ENCODE measurements at regions not wholly inside any gene's neighbourhood (a gene's known extent, or its start where the extent isn't known, plus 50 kb on each side); places are given as distances from the start of the nearest gene placed in this dataset.

DNA sequence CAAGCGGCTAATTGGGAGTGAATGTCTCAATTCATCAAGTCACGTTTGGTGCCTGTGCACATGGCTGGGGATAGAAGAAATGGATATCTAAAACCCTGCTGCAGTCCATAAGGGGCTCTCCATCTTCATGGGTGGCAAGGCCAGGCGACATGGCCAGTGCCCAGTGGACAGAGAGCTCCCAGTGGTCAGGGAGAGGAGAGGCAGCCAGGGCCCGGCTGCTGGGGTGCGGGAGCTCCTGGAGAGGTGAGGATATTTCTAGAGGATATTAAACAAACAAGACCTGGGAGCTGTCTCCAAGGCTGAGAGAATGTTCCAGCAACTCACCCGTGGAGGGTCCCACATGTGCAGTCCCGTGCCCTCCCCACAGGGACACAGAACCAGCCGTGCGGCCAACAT, 368.8 kb upstream of the C1orf174 start:
- POLR2A ChIA-PET = no interaction called here
- BruUV-seq (replicated peaks) = no TSS peak
- no peaks in the 10 kb centered on the region for H3K36me3 ChIP-seq (ENCODE audit: control insufficient read depth in 2 of 2, extremely low read depth in 1 of 2, insufficient read depth in 2 of 2, low read length in 2 of 2)
- intact Hi-C loops (cut with micrococcal nuclease) (no loop called here), dilution Hi-C loops (cut with MboI; ENCODE audit: extremely low pct_ligation_motif_present, low sequenced_read_pairs) (no loop called here)
- no peaks in the 10 kb centered on the region for H3K27me3 ChIP-seq (ENCODE audit: control insufficient read depth in 2 of 2, insufficient read depth in 2 of 2, low read length in 2 of 2)
- no peak for FAIRE-seq
- CTCF ChIA-PET = no interaction called here
- H3K4me3 ChIP-seq (replicated peaks in 1 of 3; ENCODE audit: insufficient read depth in 1 of 3, low read depth in 1 of 3, low read length in 3 of 3) = no peak overlapping the region
- no peak overlapping the region for H3K27ac ChIP-seq (ENCODE audit: insufficient read depth, low read depth, low read length)
- H2AFZ ChIP-seq (ENCODE audit: low read depth, low read length) = no peak overlapping the region
- H3K9ac ChIP-seq (replicated peaks; ENCODE audit: extremely low read depth, insufficient read depth, low read length) = no peak overlapping the region
- no peak overlapping the region for H3K4me2 ChIP-seq (ENCODE audit: insufficient read depth, low read length)
- peaks cover 3% of the 10 kb centered on the region for H3K9me3 ChIP-seq (replicated peaks; ENCODE audit: control insufficient read depth, insufficient read depth, low read length)
- no peaks in the 10 kb centered on the region for H4K20me1 ChIP-seq (replicated peaks; ENCODE audit: control insufficient read depth, extremely low read depth, insufficient read depth, low read length)
- no peaks in the 10 kb centered on the region for H3K4me1 ChIP-seq (ENCODE audit: control insufficient read depth, extremely low read depth, insufficient read depth, low read length)
- H3K79me2 ChIP-seq (ENCODE audit: control insufficient read depth, insufficient read depth, low read length) = no peaks in the 10 kb centered on the region
- TF ChIP-seq GATA2 (IDR thresholded peaks at IDR 0.05; ENCODE audit: insufficient read depth, insufficient read length, low read depth, low read length) (no peak), EZH2 (IDR thresholded peaks at IDR 0.05; ENCODE audit: borderline replicate concordance, low read depth, low read length, severe bottlenecking) (no peak), JUN (IDR thresholded peaks at IDR 0.05; ENCODE audit: borderline replicate concordance, insufficient read depth, insufficient read length, low read depth) (no peak), MYC (IDR thresholded peaks at IDR 0.05; ENCODE audit: low read depth, low read length) (no peak), POLR2A (IDR thresholded peaks at IDR 0.05; ENCODE audit: low read depth, low read length) (no peak)
- H3K9me1 ChIP-seq (replicated peaks; ENCODE audit: control insufficient read depth, extremely low read depth, insufficient read depth, low read length) = no peaks in the 10 kb centered on the region
- no peak for DNase-seq (ENCODE audit: low read depth, low spot score)

DNA sequence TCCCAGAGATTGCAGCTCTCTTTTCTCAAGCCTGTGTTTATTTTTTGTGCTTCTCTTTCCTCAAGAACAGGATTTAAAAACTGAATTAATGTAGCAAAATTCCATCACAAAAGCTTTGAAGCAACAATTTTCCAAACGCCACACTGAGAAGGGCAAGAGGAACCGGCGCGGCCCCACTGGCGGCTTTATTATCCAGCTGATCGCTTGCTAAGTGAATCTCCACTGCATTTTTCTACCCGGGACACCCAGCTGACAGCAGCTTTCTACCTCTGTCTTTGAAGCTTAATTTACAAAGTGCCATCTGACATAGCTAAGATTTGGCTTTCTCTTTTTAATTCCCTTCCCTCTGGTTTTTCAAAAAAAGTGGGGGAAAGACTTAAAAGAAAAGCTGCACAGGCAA, 369.3 kb upstream of the C1orf174 start:
- Histone ChIP-seq H3K36me3 (ENCODE audit: control insufficient read depth in 2 of 2, extremely low read depth in 1 of 2, insufficient read depth in 2 of 2, low read length in 2 of 2) (no peaks in the 10 kb centered on the region), H3K4me2 (ENCODE audit: insufficient read depth, low read length) (no peak overlapping the region), H3K9me1 (replicated peaks; ENCODE audit: control insufficient read depth, extremely low read depth, insufficient read depth, low read length) (no peaks in the 10 kb centered on the region), H4K20me1 (replicated peaks; ENCODE audit: control insufficient read depth, extremely low read depth, insufficient read depth, low read length) (no peaks in the 10 kb centered on the region), H3K79me2 (ENCODE audit: control insufficient read depth, insufficient read depth, low read length) (no peaks in the 10 kb centered on the region), H3K9me3 (replicated peaks; ENCODE audit: control insufficient read depth, insufficient read depth, low read length) (peaks cover 3% of the 10 kb centered on the region), H3K4me3 (replicated peaks in 1 of 3; ENCODE audit: insufficient read depth in 1 of 3, low read depth in 1 of 3, low read length in 3 of 3) (no peak overlapping the region), H2AFZ (ENCODE audit: low read depth, low read length) (no peak overlapping the region), H3K27me3 (ENCODE audit: control insufficient read depth in 2 of 2, insufficient read depth in 2 of 2, low read length in 2 of 2) (no peaks in the 10 kb centered on the region), H3K4me1 (ENCODE audit: control insufficient read depth, extremely low read depth, insufficient read depth, low read length) (no peaks in the 10 kb centered on the region), H3K9ac (replicated peaks; ENCODE audit: extremely low read depth, insufficient read depth, low read length) (no peak overlapping the region), H3K27ac (ENCODE audit: insufficient read depth, low read depth, low read length) (no peak overlapping the region)
- no TSS peak for BruUV-seq (replicated peaks)
- FAIRE-seq (no peak), DNase-seq (ENCODE audit: low read depth, low spot score) (no peak)
- TF ChIP-seq POLR2A (IDR thresholded peaks at IDR 0.05; ENCODE audit: low read depth, low read length) (no peak), POLR2AphosphoS5 (IDR thresholded peaks at IDR 0.05; ENCODE audit: insufficient read depth, low read depth, low read length) (no peak), EZH2 (IDR thresholded peaks at IDR 0.05; ENCODE audit: borderline replicate concordance, low read depth, low read length, severe bottlenecking) (no peak), GATA2 (IDR thresholded peaks at IDR 0.05; ENCODE audit: insufficient read depth, insufficient read length, low read depth, low read length) (no peak), JUN (IDR thresholded peaks at IDR 0.05; ENCODE audit: borderline replicate concordance, insufficient read depth, insufficient read length, low read depth) (no peak), MYC (IDR thresholded peaks at IDR 0.05; ENCODE audit: low read depth, low read length) (no peak)
- TF ChIP-seq, protein P1, sequence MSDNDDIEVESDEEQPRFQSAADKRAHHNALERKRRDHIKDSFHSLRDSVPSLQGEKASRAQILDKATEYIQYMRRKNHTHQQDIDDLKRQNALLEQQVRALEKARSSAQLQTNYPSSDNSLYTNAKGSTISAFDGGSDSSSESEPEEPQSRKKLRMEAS (IDR thresholded peaks at IDR 0.05; ENCODE audit: insufficient read depth, insufficient read length) = no peak
- TF ChIP-seq, protein P2, sequence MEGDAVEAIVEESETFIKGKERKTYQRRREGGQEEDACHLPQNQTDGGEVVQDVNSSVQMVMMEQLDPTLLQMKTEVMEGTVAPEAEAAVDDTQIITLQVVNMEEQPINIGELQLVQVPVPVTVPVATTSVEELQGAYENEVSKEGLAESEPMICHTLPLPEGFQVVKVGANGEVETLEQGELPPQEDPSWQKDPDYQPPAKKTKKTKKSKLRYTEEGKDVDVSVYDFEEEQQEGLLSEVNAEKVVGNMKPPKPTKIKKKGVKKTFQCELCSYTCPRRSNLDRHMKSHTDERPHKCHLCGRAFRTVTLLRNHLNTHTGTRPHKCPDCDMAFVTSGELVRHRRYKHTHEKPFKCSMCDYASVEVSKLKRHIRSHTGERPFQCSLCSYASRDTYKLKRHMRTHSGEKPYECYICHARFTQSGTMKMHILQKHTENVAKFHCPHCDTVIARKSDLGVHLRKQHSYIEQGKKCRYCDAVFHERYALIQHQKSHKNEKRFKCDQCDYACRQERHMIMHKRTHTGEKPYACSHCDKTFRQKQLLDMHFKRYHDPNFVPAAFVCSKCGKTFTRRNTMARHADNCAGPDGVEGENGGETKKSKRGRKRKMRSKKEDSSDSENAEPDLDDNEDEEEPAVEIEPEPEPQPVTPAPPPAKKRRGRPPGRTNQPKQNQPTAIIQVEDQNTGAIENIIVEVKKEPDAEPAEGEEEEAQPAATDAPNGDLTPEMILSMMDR (IDR thresholded peaks at IDR 0.05; ENCODE audit: extremely low read depth in 1 of 2, insufficient read depth in 1 of 2, low read depth in 1 of 2, low read length in 2 of 2) = no peak
- CTCF ChIA-PET = no interaction called here
- POLR2A ChIA-PET = no interaction called here
- dilution Hi-C loops (cut with MboI; ENCODE audit: extremely low pct_ligation_motif_present, low sequenced_read_pairs) (no loop called here), intact Hi-C loops (cut with micrococcal nuclease) (no loop called here)
